ENCODE measurements at regions not wholly inside any gene's neighbourhood (a gene's known extent, or its start where the extent isn't known, plus 50 kb on each side); places are given as distances from the start of the nearest gene placed in this dataset.

DNA sequence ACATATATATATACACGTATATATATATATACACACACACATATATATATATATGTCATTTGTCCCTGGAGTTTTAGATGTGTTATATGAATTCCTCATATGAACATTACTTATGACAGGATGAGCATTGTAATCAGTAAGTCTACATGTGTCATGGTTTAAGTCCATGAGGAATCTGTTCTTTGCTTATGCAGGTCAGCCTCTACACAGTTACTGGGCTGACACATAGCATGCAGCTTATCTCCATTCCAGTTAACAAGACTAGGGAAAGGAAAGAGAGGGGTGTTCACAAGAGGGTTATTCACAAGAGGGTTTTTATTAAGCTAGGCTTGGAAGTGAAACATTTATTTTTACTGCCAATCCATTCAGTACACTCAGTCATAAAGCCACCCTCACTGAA, 226.7 kb downstream of the SNX13 start:
- TF ChIP-seq CTCF (conservative IDR thresholded peaks at IDR 0.05): no peak
- no peak for TF ChIP-seq ZFX (IDR thresholded peaks at IDR 0.05)
